HUDEP-2 (cell line): ENCODE measurements at regions not wholly inside any gene's neighbourhood (a gene's known extent, or its start where the extent isn't known, plus 50 kb on each side); places are given as distances from the start of the nearest gene placed in this dataset.

ENCODE experiments used
- DNase-seq, 76 experiments: peaks; one replicate each; lab custom pipeline; 2025; ENCODE audit not compliant: unreplicated experiment in 76 of 76; lab: John Stamatoyannopoulos, UW

DNA sequence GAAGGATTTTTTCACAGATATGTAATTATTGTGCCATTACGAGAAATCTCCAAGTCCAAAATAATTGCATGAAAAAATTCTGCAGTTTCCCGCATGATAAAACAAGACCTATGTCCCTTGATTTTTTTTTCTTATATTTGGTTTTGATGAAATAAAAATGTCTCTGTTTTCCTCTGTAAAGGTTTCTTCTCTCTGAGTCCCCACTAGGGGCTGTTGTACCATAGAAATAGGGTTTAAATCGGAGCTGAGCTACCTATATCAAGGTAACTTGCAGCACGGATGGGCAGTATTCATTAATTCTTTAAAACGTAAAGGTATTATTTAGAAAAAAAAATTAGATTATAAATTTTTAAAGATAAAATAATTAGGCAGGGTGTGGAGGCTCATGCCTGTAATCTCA is 66.6 kb upstream of the IGF1R start:
- no peak for DNase-seq

DNA sequence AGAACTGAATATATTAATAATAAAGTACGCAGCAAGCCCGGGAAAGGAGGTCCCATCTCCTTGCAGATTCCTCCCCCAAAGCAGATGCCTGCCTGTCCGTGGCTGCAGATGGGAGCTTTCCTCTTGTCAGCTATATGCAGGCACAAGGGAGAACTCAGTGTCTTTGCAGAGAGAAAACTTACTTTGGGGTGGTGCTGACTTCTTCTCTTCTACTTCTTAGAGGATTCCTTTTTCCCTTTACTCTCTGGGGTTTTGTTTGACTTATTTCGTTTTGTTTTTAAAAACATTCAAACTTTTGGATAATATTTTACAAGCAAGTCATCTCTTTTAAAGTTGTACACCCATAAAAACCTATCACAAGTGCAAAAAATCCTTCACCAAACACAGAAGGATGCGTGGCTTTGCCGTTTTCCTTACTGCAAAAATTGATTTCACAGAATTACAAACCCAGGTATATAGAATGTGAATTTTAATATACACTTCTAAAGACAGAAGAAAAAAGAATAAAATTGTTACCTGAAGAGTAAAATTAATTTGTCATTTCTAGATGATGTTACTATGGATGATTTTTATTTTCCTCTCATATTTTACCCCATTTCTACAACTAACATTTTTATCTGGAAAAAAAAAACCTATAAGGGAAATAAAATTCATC is 65.3 kb upstream of the IGF1R start:
- DNase-seq, result no peak

DNA sequence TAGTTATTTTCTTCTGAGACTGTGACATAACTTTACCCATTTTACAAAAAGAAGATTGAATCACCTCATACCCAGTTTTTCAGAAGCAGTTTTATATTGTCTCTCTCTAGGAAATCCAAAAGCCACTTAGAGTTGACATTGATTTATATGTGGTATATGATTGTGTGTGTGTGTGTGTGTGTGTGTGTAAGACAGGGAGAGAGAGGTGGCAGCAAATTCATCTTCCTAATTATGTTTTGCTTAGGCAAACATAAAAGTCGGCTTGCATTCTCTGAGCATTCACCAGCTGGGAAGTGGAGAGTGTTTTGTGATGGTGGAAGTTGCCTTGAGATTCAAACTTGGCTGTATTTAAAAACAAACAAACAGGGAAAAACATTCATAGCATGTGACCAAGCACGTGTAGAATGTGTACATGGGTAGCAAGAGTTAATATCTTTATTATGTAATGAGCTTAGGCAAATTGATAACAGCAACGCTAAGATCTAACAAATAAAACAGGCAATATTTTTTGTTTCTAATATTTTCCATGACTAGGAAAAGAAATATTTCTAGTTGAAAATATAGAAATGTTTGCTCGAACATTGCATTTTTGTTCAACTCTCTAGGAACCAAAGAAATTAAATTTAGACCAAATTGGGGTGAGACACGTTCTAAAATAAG is 64.4 kb upstream of the IGF1R start:
- no peak for DNase-seq

DNA sequence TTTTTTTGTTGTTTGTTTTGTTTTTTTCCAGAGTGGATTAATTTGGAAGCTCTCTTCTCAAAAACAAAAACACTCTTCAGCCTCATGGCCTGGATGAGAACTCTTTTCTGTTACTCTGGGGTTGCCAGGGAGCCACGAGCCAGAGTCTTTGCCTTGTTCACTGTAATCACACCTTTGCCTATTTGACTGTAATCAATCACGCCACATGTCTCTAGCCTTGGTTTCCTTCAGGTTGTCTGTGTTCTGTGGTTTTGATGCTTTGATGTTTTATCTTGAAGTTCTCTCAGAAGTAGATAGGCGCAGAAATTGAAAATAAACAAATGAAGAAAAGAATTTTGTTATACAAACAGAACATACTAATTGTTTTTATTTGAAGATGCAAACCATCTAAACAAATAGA is 62.3 kb upstream of the IGF1R start:
- no peak for DNase-seq

DNA sequence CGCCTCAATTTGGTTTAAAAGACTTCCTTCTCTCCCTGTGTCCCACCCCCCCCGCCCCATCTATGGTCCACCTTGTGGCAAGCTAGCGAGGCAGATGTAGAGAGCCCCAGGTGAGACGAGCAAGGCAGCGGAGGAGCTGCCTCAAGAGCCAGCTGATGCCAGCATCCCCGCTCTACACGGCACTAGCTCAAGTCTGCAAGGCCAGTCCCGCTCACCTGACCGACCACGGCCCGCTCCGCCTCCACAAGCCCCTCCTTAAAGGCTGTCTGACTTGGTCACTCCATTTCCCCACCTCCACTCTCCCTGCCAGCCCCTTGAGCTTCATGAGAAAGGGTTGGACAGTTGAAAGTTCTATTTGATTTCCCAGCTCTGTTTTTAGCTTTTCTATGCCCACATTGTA is 56.2 kb upstream of the IGF1R start:
- no peak for DNase-seq

DNA sequence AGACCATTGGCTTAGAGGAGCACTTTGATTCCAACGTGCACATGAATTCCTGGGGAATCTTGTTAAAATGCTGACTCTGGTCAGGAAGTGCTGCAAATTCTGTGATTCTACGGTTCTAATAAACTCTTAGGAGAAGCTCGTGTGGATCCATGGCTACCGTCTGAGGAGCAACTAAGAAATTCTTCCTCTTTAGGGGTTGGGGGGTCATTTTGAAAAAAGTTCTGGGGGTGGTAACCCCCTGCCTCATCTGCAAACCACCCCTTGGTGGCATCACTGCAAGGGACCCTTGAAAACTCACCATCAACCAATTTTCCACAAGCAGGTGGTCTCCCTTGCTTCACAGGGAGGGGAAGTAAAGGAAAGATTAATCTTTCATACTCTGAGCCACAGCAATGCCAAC is 52.2 kb upstream of the IGF1R start:
- DNase-seq, result no peak

DNA sequence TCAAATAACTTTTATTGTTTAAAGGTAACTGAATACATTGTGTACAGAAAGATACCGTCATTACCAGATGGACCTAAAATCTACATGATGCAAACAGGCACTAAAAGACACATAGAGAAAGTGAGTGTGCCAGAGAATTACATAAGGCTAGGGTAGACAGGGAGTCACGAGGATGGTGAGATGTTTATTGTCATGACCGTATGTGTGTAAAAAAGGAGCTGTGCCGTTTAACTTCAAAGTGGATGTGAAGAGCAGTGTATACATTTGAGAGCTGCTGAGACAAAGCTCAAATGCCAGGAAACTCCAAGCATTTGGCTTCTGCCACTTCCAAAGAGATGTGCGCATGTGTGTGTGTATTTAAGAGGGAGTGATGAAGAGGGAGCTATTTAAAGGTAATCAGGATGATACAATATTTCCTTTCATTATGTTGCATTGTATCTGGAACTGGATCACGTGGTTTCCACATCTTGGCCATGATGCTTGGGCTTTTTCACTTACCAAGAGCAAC is 51.4 kb upstream of the IGF1R start:
- no peak for DNase-seq

DNA sequence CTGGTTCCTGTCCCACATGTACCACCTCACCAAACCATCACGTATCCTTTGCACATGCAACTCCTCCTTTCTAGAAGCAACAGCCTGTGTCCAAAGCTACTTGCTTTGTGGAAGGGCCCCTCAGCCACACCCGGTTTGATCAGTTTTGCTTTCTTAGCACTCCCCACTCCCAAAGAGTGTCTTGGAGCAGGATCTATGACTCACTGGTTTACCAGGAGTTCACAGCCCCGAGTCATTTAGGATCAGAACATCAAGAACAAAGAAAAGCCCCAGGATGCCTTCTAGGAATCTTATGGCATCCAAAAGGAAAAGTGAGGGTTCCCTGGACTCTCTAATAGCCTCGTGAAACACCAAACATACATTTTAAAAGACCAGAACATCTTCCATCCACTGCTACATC is 50.7 kb upstream of the IGF1R start:
- no peak for DNase-seq
